ENCODE measurements at regions not wholly inside any gene's neighbourhood (a gene's known extent, or its start where the extent isn't known, plus 50 kb on each side); places are given as distances from the start of the nearest gene placed in this dataset.

- TF ChIP-seq, protein P1, sequence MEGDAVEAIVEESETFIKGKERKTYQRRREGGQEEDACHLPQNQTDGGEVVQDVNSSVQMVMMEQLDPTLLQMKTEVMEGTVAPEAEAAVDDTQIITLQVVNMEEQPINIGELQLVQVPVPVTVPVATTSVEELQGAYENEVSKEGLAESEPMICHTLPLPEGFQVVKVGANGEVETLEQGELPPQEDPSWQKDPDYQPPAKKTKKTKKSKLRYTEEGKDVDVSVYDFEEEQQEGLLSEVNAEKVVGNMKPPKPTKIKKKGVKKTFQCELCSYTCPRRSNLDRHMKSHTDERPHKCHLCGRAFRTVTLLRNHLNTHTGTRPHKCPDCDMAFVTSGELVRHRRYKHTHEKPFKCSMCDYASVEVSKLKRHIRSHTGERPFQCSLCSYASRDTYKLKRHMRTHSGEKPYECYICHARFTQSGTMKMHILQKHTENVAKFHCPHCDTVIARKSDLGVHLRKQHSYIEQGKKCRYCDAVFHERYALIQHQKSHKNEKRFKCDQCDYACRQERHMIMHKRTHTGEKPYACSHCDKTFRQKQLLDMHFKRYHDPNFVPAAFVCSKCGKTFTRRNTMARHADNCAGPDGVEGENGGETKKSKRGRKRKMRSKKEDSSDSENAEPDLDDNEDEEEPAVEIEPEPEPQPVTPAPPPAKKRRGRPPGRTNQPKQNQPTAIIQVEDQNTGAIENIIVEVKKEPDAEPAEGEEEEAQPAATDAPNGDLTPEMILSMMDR (conservative IDR thresholded peaks at IDR 0.05; ENCODE audit: low read depth, low read length): no peak
- TF ChIP-seq USF2 (IDR thresholded peaks at IDR 0.05; ENCODE audit: low read depth, low read length) (no peak), POLR2A (IDR thresholded peaks at IDR 0.05; ENCODE audit: low read depth, low read length) (no peak)
Observed at GRCh38 chrX:83588409-83588808, 80.3 kb downstream of the POU3F4 start.
